Osteocyte (in vitro differentiated cells): ENCODE measurements at regions not wholly inside any gene's neighbourhood (a gene's known extent, or its start where the extent isn't known, plus 50 kb on each side); places are given as distances from the start of the nearest gene placed in this dataset.

ENCODE experiments used
- DNase-seq: peaks from one replicate; pipeline ENCODE4 v3.0.0; 2021; ENCODE audit warnings: mixed read lengths; ENCODE audit not compliant: unreplicated experiment; ENCODE audit errors: extremely low spot score
- H3K27ac Mint-ChIP-seq: one replicate; pipeline ENCODE4 v1.8.0; 2021; ENCODE audit warnings: mild to moderate bottlenecking, mixed read lengths; ENCODE audit not compliant: unreplicated experiment
- H3K27me3 Mint-ChIP-seq: one replicate; pipeline ENCODE4 v1.8.0; 2021; ENCODE audit warnings: mixed read lengths; ENCODE audit not compliant: unreplicated experiment
- H3K36me3 Mint-ChIP-seq: one replicate; pipeline ENCODE4 v1.8.0; 2021; ENCODE audit warnings: mixed read lengths; ENCODE audit not compliant: unreplicated experiment
- H3K4me1 Mint-ChIP-seq: one replicate; pipeline ENCODE4 v1.8.0; 2021; ENCODE audit warnings: mixed read lengths; ENCODE audit not compliant: unreplicated experiment
- H3K4me3 Mint-ChIP-seq: one replicate; pipeline ENCODE4 v1.8.0; 2021; ENCODE audit warnings: mild to moderate bottlenecking, moderate library complexity, mixed read lengths; ENCODE audit not compliant: unreplicated experiment
- H3K9me3 Mint-ChIP-seq: one replicate; pipeline ENCODE4 v1.8.0; 2021; ENCODE audit warnings: mixed read lengths; ENCODE audit not compliant: unreplicated experiment
- TF ChIP-seq, protein P1 (sequence below): fragments of 200-600 bp; sonication (generic); IDR thresholded peaks from 2 replicates; pipeline ENCODE4 v1.5.0; 2021; ENCODE audit warnings: antibody characterized with exemption, mild to moderate bottlenecking, moderate library complexity

DNA sequence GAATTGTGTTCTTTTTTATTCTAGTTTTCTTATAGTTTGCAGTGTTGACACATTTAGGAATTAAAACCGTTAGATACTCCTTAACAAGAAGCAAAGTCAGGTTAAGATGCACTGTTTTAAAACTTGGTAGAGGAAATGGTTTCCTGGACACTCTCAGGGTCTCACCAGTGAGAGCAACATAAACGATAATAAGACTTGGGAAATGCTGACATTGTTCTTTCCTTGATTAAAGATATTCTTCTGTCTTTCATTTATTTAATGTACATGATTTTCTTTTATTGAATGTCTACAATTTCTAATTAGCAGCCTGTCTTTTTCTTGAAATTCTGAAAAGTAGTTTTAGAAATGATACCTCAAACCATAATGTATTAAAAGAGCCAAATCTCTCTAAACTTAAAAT lies 707.9 kb upstream of the CHD1 start:
- no peak overlapping the region for H3K4me3 Mint-ChIP-seq
- H3K27ac Mint-ChIP-seq, result no peak overlapping the region
- H3K9me3 Mint-ChIP-seq, result no peaks in the 10 kb centered on the region
- TF ChIP-seq, protein P1, sequence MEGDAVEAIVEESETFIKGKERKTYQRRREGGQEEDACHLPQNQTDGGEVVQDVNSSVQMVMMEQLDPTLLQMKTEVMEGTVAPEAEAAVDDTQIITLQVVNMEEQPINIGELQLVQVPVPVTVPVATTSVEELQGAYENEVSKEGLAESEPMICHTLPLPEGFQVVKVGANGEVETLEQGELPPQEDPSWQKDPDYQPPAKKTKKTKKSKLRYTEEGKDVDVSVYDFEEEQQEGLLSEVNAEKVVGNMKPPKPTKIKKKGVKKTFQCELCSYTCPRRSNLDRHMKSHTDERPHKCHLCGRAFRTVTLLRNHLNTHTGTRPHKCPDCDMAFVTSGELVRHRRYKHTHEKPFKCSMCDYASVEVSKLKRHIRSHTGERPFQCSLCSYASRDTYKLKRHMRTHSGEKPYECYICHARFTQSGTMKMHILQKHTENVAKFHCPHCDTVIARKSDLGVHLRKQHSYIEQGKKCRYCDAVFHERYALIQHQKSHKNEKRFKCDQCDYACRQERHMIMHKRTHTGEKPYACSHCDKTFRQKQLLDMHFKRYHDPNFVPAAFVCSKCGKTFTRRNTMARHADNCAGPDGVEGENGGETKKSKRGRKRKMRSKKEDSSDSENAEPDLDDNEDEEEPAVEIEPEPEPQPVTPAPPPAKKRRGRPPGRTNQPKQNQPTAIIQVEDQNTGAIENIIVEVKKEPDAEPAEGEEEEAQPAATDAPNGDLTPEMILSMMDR, result no peak
- DNase-seq, result no peak
- H3K27me3 Mint-ChIP-seq, result peaks cover 3% of the 10 kb centered on the region
- H3K36me3 Mint-ChIP-seq, result no peaks in the 10 kb centered on the region
- H3K4me1 Mint-ChIP-seq, result no peaks in the 10 kb centered on the region

DNA sequence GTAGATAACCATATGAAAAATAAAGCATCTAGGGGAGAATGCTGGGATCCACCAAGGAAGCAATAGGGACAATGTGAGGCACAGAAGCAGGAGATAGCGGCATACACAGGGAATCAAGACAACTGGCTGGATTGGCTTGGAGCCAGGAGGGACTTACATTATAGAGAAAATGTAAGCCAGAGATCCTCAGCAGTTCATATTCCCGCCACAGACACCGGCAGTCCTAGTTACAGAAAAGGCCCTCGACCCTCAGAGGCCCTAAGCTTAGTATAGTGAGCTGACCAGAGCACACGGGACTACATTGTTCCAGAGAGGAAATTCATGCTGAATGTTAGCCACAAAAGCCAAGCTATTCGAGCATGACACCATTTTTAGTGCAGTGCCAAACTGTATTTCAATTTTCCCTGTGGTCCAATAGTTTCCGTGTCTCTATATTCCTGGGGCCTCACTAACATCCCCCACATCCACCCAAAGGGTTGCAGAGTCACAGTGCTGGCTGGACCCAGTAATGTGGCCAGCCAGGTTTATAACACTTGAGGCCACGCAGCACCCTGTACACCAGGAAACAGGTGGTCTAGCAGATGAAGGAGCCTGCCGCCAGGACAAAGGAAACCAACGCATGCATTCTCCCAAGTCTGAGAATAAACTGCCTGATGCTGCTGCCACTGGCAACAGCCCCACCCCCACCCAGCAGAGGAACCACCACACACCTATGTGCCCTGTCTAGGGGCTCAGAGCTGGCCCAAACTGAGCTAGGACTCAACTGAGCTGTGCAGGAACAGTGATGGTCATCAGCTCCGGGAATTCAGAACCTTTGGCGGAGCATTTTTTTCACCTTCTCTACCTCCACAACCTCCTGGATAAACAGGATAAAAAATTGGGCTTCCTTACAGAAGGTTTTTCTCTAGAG lies 693.2 kb upstream of the CHD1 start:
- Mint-ChIP-seq H3K27ac (no peak overlapping the region), H3K27me3 (no peaks in the 10 kb centered on the region), H3K4me3 (no peak overlapping the region), H3K4me1 (no peaks in the 10 kb centered on the region), H3K36me3 (no peaks in the 10 kb centered on the region), H3K9me3 (peaks cover 14% of the 10 kb centered on the region)
- DNase-seq, result no peak
- TF ChIP-seq, protein P1, result no peak

DNA sequence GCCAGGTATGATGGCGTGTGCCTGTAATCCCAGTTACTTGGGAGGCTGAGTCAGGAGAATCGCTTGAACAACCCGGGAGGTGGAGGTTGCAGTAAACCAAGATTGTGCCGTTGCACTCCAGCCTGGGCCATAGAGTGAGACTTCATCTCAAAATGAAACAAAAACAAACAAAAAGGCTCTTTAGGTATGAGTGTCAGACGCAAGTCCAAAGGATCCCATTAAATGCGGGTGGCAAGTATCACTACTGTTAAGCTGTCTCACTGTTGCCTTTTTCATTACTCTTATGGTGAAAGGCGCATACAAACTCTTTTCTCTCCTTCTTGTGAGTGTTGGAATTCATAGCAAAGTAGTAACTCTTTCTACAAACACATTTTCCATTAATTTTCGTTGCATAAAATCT lies 688.5 kb upstream of the CHD1 start:
- TF ChIP-seq, protein P1, result no peak
- Mint-ChIP-seq H3K27me3 (no peaks in the 10 kb centered on the region), H3K4me1 (no peaks in the 10 kb centered on the region), H3K9me3 (no peaks in the 10 kb centered on the region), H3K27ac (no peak overlapping the region), H3K4me3 (no peak overlapping the region), H3K36me3 (no peaks in the 10 kb centered on the region)
- no peak for DNase-seq

DNA sequence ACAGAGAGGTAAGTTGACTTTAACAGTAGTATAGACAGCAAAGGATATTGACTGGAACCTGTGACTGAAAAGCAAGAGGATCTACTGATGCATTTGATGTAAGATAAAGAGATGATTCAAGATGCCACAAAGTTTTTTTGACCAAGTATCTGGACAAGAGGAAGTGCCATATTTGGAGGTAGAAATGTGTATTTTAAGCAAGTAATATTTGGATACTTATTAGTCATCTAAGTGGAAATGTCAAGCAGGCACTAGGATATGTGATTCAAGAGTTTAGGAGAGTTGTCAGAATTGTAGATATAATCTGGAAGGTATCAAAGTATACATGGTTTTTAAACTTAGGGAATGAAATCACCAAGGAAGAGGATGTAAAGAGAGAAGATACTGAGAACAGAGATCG lies 686.1 kb upstream of the CHD1 start:
- Mint-ChIP-seq H3K9me3 (no peaks in the 10 kb centered on the region), H3K36me3 (no peaks in the 10 kb centered on the region), H3K27ac (no peak overlapping the region), H3K4me3 (no peak overlapping the region), H3K27me3 (no peaks in the 10 kb centered on the region), H3K4me1 (no peaks in the 10 kb centered on the region)
- TF ChIP-seq, protein P1, result no peak
- DNase-seq, result no peak

DNA sequence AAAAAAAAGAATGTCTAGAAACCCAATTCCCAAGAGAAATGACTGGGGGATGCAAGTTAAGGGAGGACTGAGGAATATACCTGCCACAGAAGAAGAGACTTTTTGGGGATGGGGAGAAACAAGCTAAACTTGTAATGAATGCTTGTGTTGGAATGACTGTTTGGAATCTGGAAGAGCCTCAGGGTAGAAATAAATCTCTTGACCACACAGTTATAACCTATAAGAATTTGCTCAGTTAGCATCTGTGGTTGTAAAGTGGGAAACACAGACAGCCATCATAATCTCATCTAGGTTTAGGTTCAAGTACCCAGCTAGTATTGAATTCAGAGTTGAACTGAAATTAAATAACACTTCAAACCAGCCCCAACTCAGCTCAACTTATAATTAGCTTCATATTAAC lies 678.3 kb upstream of the CHD1 start:
- Mint-ChIP-seq H3K4me3 (no peak overlapping the region), H3K4me1 (no peaks in the 10 kb centered on the region), H3K36me3 (no peaks in the 10 kb centered on the region), H3K27ac (no peak overlapping the region), H3K9me3 (no peaks in the 10 kb centered on the region), H3K27me3 (peaks cover 2% of the 10 kb centered on the region)
- no peak for DNase-seq
- TF ChIP-seq, protein P1, result no peak
